ENCODE measurements at regions not wholly inside any gene's neighbourhood (a gene's known extent, or its start where the extent isn't known, plus 50 kb on each side); places are given as distances from the start of the nearest gene placed in this dataset.

- ChIA-PET SMC1A (ENCODE audit: uncharacterized antibody, unreplicated experiment) (interaction anchor here (0.6 kb wide), 1 partner anchor 1368 kb away, joined by 4 read pairs; no protein-coding TSS in a partner anchor), CTCF (no interaction called here), POLR2A (no interaction called here), RAD21 (ENCODE audit: unreplicated experiment) (no interaction called here)
- WGBS (ENCODE audit: insufficient coverage, insufficient replicate concordance, low lambda C conversion rate, missing lambda C conversion rate): 25% methylated on average over 5 of the region's 5 CpGs
- Histone ChIP-seq H3K4me2 (ENCODE audit: control insufficient read depth, insufficient read depth) (no peak overlapping the region), H3K27me3 (replicated peaks in 1 of 2; ENCODE audit: control insufficient read depth in 2 of 2, insufficient read depth in 2 of 2, low read length in 1 of 2) (no peaks in the 10 kb centered on the region), H3K9ac (ENCODE audit: control insufficient read depth, insufficient read depth, low read length) (no peak overlapping the region), H3K4me1 (ENCODE audit: control insufficient read depth, insufficient read depth, low read length) (no peaks in the 10 kb centered on the region), H3K27ac (ENCODE audit: control insufficient read depth, insufficient read depth) (no peak overlapping the region), H3K9me3 (replicated peaks; ENCODE audit: control insufficient read depth, insufficient read depth, low read length) (no peaks in the 10 kb centered on the region), H2AFZ (ENCODE audit: control insufficient read depth, low read depth, low read length) (no peak overlapping the region), H3K36me3 (ENCODE audit: control insufficient read depth in 2 of 2, insufficient read depth in 2 of 2, low read length in 1 of 2) (no peaks in the 10 kb centered on the region), H4K20me1 (ENCODE audit: control insufficient read depth, insufficient read depth) (no peaks in the 10 kb centered on the region), H3K79me2 (ENCODE audit: control insufficient read depth, insufficient read depth, low read length) (no peaks in the 10 kb centered on the region), H3K4me3 (no peak overlapping the region)
- intact Hi-C loops (cut with micrococcal nuclease; ENCODE audit: unreplicated experiment) (no loop called here), in situ Hi-C loops (cut with MboI) (loop anchor here (10.0 kb wide), 1 partner anchor 55 kb away; no protein-coding TSS in a partner anchor)
- FAIRE-seq: no peak
- no TSS peak for BruUV-seq (replicated peaks)
- no peak for DNase-seq (ENCODE audit: low read depth, low spot score)
- TF ChIP-seq FOS (IDR thresholded peaks at IDR 0.05; ENCODE audit: borderline replicate concordance, extremely low read depth, insufficient read length): no peak
- no peak for TF ChIP-seq EP300 (IDR thresholded peaks at IDR 0.05; ENCODE audit: borderline replicate concordance in 1 of 2, control insufficient read depth in 1 of 2, low read depth in 2 of 2, low read length in 2 of 2)
- ATAC-seq: no peak
These were observed 57.2 kb upstream of the PCSK2 start for GRCh38 chr20:17169585-17170136.

GRCh38 chr20:17171746-17172280, 55.0 kb upstream of the PCSK2 start:
- RAD21 ChIA-PET (ENCODE audit: unreplicated experiment): no interaction called here
- FAIRE-seq (no peak), DNase-seq (ENCODE audit: low read depth, low spot score) (no peak), ATAC-seq (no peak)
- H3K79me2 ChIP-seq (ENCODE audit: control insufficient read depth, insufficient read depth, low read length): no peaks in the 10 kb centered on the region
- H4K20me1 ChIP-seq (ENCODE audit: control insufficient read depth, insufficient read depth): no peaks in the 10 kb centered on the region
- POLR2A ChIA-PET: no interaction called here
- no TSS peak for BruUV-seq (replicated peaks)
- no peaks in the 10 kb centered on the region for H3K36me3 ChIP-seq (ENCODE audit: control insufficient read depth in 2 of 2, insufficient read depth in 2 of 2, low read length in 1 of 2)
- in situ Hi-C loops (cut with MboI): loop anchor here (10.0 kb wide), 1 partner anchor 57 kb away; no protein-coding TSS in a partner anchor
- WGBS (ENCODE audit: insufficient coverage, insufficient replicate concordance, low lambda C conversion rate, missing lambda C conversion rate): 15% methylated on average over 3 of the region's 3 CpGs
- H3K4me3 ChIP-seq: no peak overlapping the region
- TF ChIP-seq RELA (IDR thresholded peaks at IDR 0.05; ENCODE audit: borderline replicate concordance, partially characterized antibody): no peak
- TF ChIP-seq STAT1 (conservative IDR thresholded peaks at IDR 0.05): no peak
- TF ChIP-seq SREBF2 (IDR thresholded peaks at IDR 0.05; ENCODE audit: low read length): no peak
- no peak for TF ChIP-seq JUNB (IDR thresholded peaks at IDR 0.05)
- no peak for TF ChIP-seq NR2C2 (IDR thresholded peaks at IDR 0.05; ENCODE audit: borderline replicate concordance, control insufficient read depth, insufficient read length, low read depth)
- no peak for TF ChIP-seq E2F4 (IDR thresholded peaks at IDR 0.05; ENCODE audit: low read depth, low read length)
- TF ChIP-seq TCF3 (IDR thresholded peaks at IDR 0.05; ENCODE audit: borderline replicate concordance, insufficient read depth, low read depth, low read length): no peak
- TF ChIP-seq NFYA (IDR thresholded peaks at IDR 0.05; ENCODE audit: borderline replicate concordance, low read depth, low read length): no peak
- TF ChIP-seq SIN3A (IDR thresholded peaks at IDR 0.05; ENCODE audit: low read depth, low read length): no peak
- TF ChIP-seq STAT3 (IDR thresholded peaks at IDR 0.05; ENCODE audit: low read depth, low read length): no peak
- TF ChIP-seq CBX3 (IDR thresholded peaks at IDR 0.05; ENCODE audit: borderline replicate concordance, low read depth): no peak
- TF ChIP-seq SP1 (IDR thresholded peaks at IDR 0.05; ENCODE audit: low read depth, low read length): no peak
- no peak for TF ChIP-seq PBX3 (IDR thresholded peaks at IDR 0.05; ENCODE audit: insufficient replicate concordance, low read depth, low read length)
- no peak for TF ChIP-seq CBX5 (IDR thresholded peaks at IDR 0.05; ENCODE audit: low read depth)
- TF ChIP-seq SMAD5 (IDR thresholded peaks at IDR 0.05; ENCODE audit: low read depth): no peak
- H3K4me1 ChIP-seq (ENCODE audit: control insufficient read depth, insufficient read depth, low read length): no peaks in the 10 kb centered on the region
- CTCF ChIA-PET: no interaction called here
- no peak overlapping the region for H2AFZ ChIP-seq (ENCODE audit: control insufficient read depth, low read depth, low read length)
- no peak overlapping the region for H3K27ac ChIP-seq (ENCODE audit: control insufficient read depth, insufficient read depth)
- H3K9ac ChIP-seq (ENCODE audit: control insufficient read depth, insufficient read depth, low read length): no peak overlapping the region
- SMC1A ChIA-PET (ENCODE audit: uncharacterized antibody, unreplicated experiment): no interaction called here
- no peaks in the 10 kb centered on the region for H3K9me3 ChIP-seq (replicated peaks; ENCODE audit: control insufficient read depth, insufficient read depth, low read length)
- H3K4me2 ChIP-seq (ENCODE audit: control insufficient read depth, insufficient read depth): no peak overlapping the region
- H3K27me3 ChIP-seq (replicated peaks in 1 of 2; ENCODE audit: control insufficient read depth in 2 of 2, insufficient read depth in 2 of 2, low read length in 1 of 2): no peaks in the 10 kb centered on the region
- intact Hi-C loops (cut with micrococcal nuclease; ENCODE audit: unreplicated experiment): no loop called here
